ENCODE measurements at regions not wholly inside any gene's neighbourhood (a gene's known extent, or its start where the extent isn't known, plus 50 kb on each side); places are given as distances from the start of the nearest gene placed in this dataset.

DNA sequence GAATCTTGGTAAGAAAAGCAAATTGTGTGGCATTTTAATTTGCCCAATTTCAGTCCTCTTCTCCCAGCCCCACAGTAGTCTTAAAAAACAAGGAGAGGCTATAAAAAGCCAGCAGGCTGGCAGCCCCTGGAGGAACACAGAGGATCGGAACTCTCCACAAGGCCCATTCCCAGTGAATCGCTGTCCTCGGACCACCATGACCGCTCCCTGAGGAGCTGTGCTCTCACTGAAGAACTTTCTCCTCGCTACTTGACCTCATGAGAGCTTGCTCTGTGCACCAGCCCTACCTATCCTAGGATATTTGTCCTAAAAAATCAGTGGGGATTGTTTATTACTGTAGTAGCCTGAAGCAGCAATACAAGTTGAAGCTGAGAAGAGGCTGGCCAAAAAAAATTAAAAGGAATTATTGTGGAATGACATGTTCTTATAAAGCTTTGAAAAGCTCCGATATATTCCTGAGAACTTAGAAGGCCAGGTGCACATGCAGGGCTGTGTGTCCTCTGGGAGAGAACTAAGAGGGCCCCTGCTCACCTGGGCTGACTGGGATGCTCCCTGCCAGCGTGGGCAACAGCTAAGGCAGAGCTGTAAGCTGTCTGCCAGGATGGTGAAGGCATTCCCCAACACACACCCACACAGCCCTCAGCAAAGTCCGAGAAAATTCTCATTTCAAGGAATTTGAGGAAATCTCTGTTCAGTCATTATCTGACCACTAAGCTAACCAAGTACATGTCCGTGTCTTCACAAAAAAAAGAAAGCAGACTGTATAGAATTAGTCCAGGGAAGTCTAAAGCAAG, 148.8 kb upstream of the SFSWAP start:
- no peak overlapping the region for H3K4me3 ChIP-seq
- in situ Hi-C loops (cut with MboI) = no loop called here
- H3K4me2 ChIP-seq (ENCODE audit: insufficient read depth, low read length) = no peak overlapping the region
- DNase-seq (ENCODE audit: extremely low read depth in 1 of 4, low spot score in 3 of 4) (no peak), ATAC-seq (no peak), FAIRE-seq (no peak)
- CTCF ChIA-PET (ENCODE audit: low intra/inter-chr PET ratio) = no interaction called here
- H3K27ac ChIP-seq (ENCODE audit: extremely low read depth, low read depth, low read length) = no peak overlapping the region
- no peak overlapping the region for H3K9ac ChIP-seq (ENCODE audit: insufficient read depth in 1 of 2, low read depth in 2 of 2, low read length in 2 of 2)
- POLR2A ChIA-PET = interaction anchor here (0.6 to 0.7 kb wide), 2 partner anchors 9 to 213 kb away, joined by 3 read pairs; no protein-coding TSS in a partner anchor
- no peaks in the 10 kb centered on the region for H3K9me3 ChIP-seq (replicated peaks; ENCODE audit: control insufficient read depth, insufficient read depth, low read depth, low read length)
- no TSS peak for BruUV-seq (replicated peaks)
- intact Hi-C loops (cut with micrococcal nuclease) = no loop called here
- no peak overlapping the region for H2AFZ ChIP-seq (ENCODE audit: low read depth, low read length)
- H3K4me1 ChIP-seq (replicated peaks in 1 of 2; ENCODE audit: control insufficient read depth in 2 of 2, insufficient read depth in 2 of 2, low read length in 2 of 2) = peaks cover 0 to 11% of the 10 kb centered on the region in 2 experiments; a peak in 3 of 5 replicates
- H4K20me1 ChIP-seq (replicated peaks; ENCODE audit: control insufficient read depth, insufficient read depth, low read length) = no peaks in the 10 kb centered on the region
- peaks cover 10 to 31% of the 10 kb centered on the region in 2 experiments; a peak in 4 of 5 replicates for H3K27me3 ChIP-seq (ENCODE audit: control insufficient read depth in 2 of 2, insufficient read depth in 2 of 2, low read length in 2 of 2)
- TF ChIP-seq ETV1 (tag; conservative IDR thresholded peaks at IDR 0.05; ENCODE audit: low read depth) = no peak
- TF ChIP-seq ESRRB (CRISPR knock-in tag; IDR thresholded peaks at IDR 0.05; ENCODE audit: borderline replicate concordance) = no peak
- TF ChIP-seq SP1 (CRISPR knock-in tag; IDR thresholded peaks at IDR 0.05) = no peak
- TF ChIP-seq FOXA1 (IDR thresholded peaks at IDR 0.05; ENCODE audit: borderline replicate concordance) = no peak
- TF ChIP-seq NFE2 (IDR thresholded peaks at IDR 0.05; ENCODE audit: low read depth) = no peak
- WGBS (ENCODE audit: insufficient coverage, low coverage, missing lambda C conversion rate) = 3% methylated on average over 9 of the region's 9 CpGs
- no peaks in the 10 kb centered on the region for H3K36me3 ChIP-seq (ENCODE audit: control insufficient read depth, insufficient read depth, low read length)
- H3K9me1 ChIP-seq (ENCODE audit: control insufficient read depth, insufficient read depth, low read length) = no peaks in the 10 kb centered on the region
- H3K79me2 ChIP-seq (ENCODE audit: control insufficient read depth, insufficient read depth, low read length) = no peaks in the 10 kb centered on the region
